Karpas-422 (cell line): ENCODE measurements at regions not wholly inside any gene's neighbourhood (a gene's known extent, or its start where the extent isn't known, plus 50 kb on each side); places are given as distances from the start of the nearest gene placed in this dataset.

Source experiments
- DNase-seq: peaks from one replicate; pipeline ENCODE4 v3.0.0-alpha.2; 2015
- H2AFZ ChIP-seq: fragments of 200-600 bp; sonication (generic); 2 replicates; pipeline ENCODE4 v1.6.1; 2014; ENCODE audit warnings: antibody characterized with exemption, low read length, mixed read lengths
- H3K27ac ChIP-seq: fragments of 200-600 bp; sonication (generic); 2 replicates; pipeline ENCODE4 v1.5.1; 2014; ENCODE audit warnings: mild to moderate bottlenecking, low read length, moderate library complexity
- H3K27me3 ChIP-seq: fragments of 200-600 bp; sonication (generic); 2 replicates; pipeline ENCODE4 v1.6.1; 2014; ENCODE audit warnings: low read length, mixed read lengths
- H3K36me3 ChIP-seq: fragments of 200-600 bp; sonication (generic); 2 replicates; pipeline ENCODE4 v1.6.1; 2014; ENCODE audit warnings: low read length, mixed read lengths; ENCODE audit not compliant: insufficient read depth
- H3K4me1 ChIP-seq: fragments of 200-600 bp; sonication (generic); 2 replicates; pipeline ENCODE4 v1.6.1; 2014; ENCODE audit warnings: mild to moderate bottlenecking, low read length, mixed read lengths
- H3K4me2 ChIP-seq: fragments of 200-600 bp; sonication (generic); 2 replicates; pipeline ENCODE4 v1.6.1; 2014; ENCODE audit warnings: low read length, low read depth, mild to moderate bottlenecking; ENCODE audit not compliant: poor library complexity, severe bottlenecking
- H3K4me3 ChIP-seq: fragments of 200-600 bp; sonication (generic); 2 replicates; pipeline ENCODE4 v1.5.1; 2014; ENCODE audit warnings: mild to moderate bottlenecking, antibody characterized with exemption, low read length, mixed read lengths
- H3K79me2 ChIP-seq: fragments of 200-600 bp; sonication (generic); 2 replicates; pipeline ENCODE4 v1.6.1; 2014; ENCODE audit warnings: mild to moderate bottlenecking, low read length, mixed read lengths
- H3K9ac ChIP-seq: fragments of 200-600 bp; sonication (generic); 2 replicates; pipeline ENCODE4 v1.6.0; 2014; ENCODE audit warnings: low read length
- H3K9me2 ChIP-seq: fragments of 200-600 bp; sonication (generic), shearing (Covaris generic); replicated peaks from 2 replicates; pipeline ENCODE4 v1.6.0; 2014; ENCODE audit warnings: mild to moderate bottlenecking, low read length, moderate library complexity; ENCODE audit not compliant: insufficient read depth
- H3K9me3 ChIP-seq: fragments of 300-700, 200-600 bp; sonication (generic); 2 replicates; pipeline ENCODE4 v1.6.1; 2014; ENCODE audit warnings: low read length, mixed read lengths
- H4K20me1 ChIP-seq: fragments of 200-600 bp; sonication (generic); 2 replicates; pipeline ENCODE4 v1.6.1; 2014; ENCODE audit warnings: mild to moderate bottlenecking, antibody characterized with exemption, low read length, low read depth; ENCODE audit not compliant: insufficient read depth

DNA sequence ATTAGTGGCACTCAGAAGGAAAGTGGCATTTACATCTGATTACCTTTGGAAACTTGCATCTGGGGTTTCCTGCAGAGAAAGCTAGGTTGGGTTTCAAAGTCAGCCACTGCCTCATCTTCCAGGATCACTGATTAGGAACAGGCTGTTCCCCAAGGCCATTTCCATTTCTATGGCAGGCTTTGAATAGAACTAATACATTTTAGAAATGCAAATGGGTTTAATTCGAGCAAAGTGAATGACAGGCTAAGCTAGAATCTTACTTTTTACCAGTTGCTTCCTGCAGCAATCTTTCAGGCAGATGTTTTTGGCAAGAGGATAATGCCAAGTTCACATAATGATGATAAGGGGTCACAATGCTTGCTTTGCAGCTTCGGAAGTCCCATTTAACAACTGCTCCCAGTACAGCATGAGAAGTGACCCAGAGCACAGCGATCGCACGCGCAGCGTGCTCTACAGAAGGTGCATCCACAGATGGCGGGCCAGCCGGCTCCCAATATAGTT is 336.7 kb downstream of the LPIN1 start:
- Histone ChIP-seq H3K79me2 (no peaks in the 10 kb centered on the region), H3K4me3 (peak overlapping the region; percentile 44; the same call in 1 of the 2 replicates), H2AFZ (no peak overlapping the region), H3K4me2 (peak overlapping the region; percentile 71), H3K4me1 (peaks cover 75% of the 10 kb centered on the region), H3K36me3 (no peaks in the 10 kb centered on the region), H3K9ac (peak overlapping the region; percentile 65), H4K20me1 (no peaks in the 10 kb centered on the region), H3K27me3 (no peaks in the 10 kb centered on the region), H3K9me3 (no peaks in the 10 kb centered on the region), H3K27ac (peak overlapping the region; percentile 95), H3K9me2 (no peaks in the 10 kb centered on the region)
- DNase-seq: peak; percentile 92

DNA sequence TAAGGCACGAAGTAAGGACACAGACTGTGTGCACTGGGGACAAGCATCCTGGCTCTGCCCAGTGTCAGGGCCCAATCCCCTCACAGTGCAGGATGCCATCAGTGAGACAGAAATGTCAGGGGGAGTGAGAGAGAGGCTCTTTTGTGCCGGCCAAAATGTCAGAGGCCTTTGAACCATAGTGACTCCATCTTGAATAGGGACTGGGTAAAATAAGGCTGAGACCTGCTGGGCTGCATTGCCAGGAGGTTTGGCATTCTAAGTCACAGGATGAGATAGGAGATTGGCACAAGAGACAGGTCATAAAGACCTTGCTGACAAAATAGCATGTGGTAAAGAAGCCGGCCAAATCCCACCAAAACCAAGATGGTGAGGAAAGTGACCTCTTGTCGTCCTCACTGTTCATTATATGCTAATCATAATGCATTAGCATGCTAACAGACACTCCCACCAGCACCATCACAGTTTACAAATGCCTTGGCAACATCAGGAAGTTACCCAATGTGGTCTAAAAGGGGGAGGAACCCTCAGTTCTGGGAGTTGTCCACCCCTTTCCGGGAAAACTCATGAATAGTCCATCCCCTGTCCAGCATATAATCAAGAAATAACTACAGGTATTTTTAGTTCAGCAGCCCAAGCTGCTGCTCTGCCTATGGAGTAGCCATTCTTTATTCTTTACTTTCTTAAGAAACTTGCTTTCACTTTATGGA is 337.4 kb downstream of the LPIN1 start:
- Histone ChIP-seq H4K20me1 (no peaks in the 10 kb centered on the region), H3K36me3 (no peaks in the 10 kb centered on the region), H2AFZ (no peak overlapping the region)

DNA sequence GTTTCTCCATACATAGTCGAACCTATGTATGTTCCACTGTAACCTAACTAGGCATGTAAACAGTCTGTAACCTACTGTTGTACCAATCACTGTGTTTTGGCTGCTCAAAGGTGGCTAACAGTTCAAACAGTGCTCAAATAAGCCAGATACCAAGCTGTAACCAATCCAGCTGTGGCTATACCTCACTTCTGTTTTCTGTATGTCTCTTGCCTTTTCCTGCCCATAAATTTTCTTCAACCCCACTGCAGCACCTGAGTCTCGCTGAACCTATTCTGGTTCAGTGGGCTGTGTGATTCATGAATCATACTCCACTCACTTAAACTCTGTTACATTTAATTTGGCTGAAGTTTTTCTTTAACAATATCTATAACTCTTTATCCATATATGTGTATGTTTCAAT is 340.7 kb downstream of the LPIN1 start:
- Histone ChIP-seq H4K20me1 (no peaks in the 10 kb centered on the region), H3K9ac (peak overlapping the region; percentile 35), H3K4me1 (peaks cover 91% of the 10 kb centered on the region), H3K79me2 (no peaks in the 10 kb centered on the region), H3K9me3 (no peaks in the 10 kb centered on the region), H3K4me3 (no peak overlapping the region), H3K4me2 (peak overlapping the region; percentile 47), H3K9me2 (no peaks in the 10 kb centered on the region), H3K27me3 (no peaks in the 10 kb centered on the region), H2AFZ (no peak overlapping the region), H3K27ac (peak overlapping the region; percentile 95), H3K36me3 (no peaks in the 10 kb centered on the region)
- DNase-seq: peak; percentile 76

More for the DNA sequence above, 337.4 kb downstream of the LPIN1 start:
- Histone ChIP-seq H3K9me2 (no peaks in the 10 kb centered on the region), H3K27ac (peak overlapping the region; percentile 95), H3K4me3 (peak overlapping the region; percentile 44; the same call in 1 of the 2 replicates), H3K9ac (peak overlapping the region; percentile 65), H3K4me2 (peak overlapping the region; percentile 71), H3K27me3 (no peaks in the 10 kb centered on the region), H3K4me1 (peaks cover 78% of the 10 kb centered on the region), H3K79me2 (no peaks in the 10 kb centered on the region), H3K9me3 (no peaks in the 10 kb centered on the region)
- DNase-seq: no peak

DNA sequence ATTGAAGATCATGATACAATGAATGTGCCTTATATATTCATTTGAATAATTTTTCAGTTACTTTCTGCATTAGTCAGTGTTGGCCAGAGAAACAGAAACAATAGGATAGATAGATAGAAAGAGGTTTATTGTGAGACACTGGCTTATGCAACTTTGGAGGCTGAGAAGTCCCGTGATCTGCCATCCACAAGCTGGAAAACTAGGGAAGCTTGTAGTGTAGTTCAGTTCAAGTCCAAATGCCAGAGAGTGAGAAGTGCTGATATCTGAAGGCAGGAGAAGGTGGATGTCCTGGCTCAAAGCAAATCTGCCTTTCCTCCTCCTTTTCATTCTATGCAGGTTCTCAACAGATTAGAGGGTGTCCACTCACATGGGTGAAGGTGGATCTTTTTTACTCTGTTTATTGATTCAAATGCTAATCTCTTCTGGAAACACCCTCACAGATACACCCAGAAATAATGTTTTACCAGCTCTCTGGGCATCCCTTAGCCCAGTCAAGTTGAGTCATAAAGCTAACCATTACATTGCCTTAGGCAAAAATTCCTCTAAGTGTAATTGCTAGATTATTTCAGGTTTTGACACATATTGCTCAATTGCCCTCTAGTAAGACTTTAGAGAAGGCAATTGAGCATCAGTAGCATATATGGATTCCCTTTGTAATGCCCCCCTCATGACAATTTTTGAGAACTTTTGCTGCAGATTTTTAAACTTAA is 341.4 kb downstream of the LPIN1 start:
- no peaks in the 10 kb centered on the region for H3K9me3 ChIP-seq

DNA sequence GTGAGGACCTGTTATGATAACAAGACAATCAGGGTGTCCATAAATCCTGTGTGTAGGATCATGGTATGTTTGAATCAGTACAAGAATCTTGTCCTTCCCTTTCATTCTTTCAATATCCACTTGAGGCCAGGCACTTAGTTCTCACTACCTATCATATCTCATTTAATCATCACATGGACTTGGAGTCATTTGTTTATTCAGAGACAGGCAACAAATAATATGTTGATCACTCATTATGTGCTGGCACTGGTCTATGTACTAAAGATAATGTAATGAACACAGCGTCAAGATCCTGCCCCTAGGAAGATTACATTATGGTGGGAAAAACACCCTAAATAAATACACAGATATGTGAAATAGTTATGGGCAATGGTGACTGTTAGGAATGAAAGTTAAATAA is 342.6 kb downstream of the LPIN1 start:
- Histone ChIP-seq H3K9ac (no peak overlapping the region; the same call in 1 of the 2 replicates), H3K36me3 (no peaks in the 10 kb centered on the region), H3K4me3 (no peak overlapping the region), H3K27me3 (no peaks in the 10 kb centered on the region), H2AFZ (no peak overlapping the region), H3K9me3 (no peaks in the 10 kb centered on the region), H4K20me1 (no peaks in the 10 kb centered on the region), H3K79me2 (no peaks in the 10 kb centered on the region), H3K9me2 (no peaks in the 10 kb centered on the region), H3K4me1 (peaks cover 83% of the 10 kb centered on the region), H3K27ac (peak overlapping the region; percentile 95), H3K4me2 (no peak overlapping the region)
- no peak for DNase-seq

More for the DNA sequence above, 341.4 kb downstream of the LPIN1 start:
- no peaks in the 10 kb centered on the region for H4K20me1 ChIP-seq
- H3K36me3 ChIP-seq: no peaks in the 10 kb centered on the region
- no peaks in the 10 kb centered on the region for H3K27me3 ChIP-seq
- H3K4me1 ChIP-seq: peaks cover 85% of the 10 kb centered on the region
- no peaks in the 10 kb centered on the region for H3K9me2 ChIP-seq
- peak overlapping the region; percentile 47 for H3K4me2 ChIP-seq
- no peak for DNase-seq
- H3K79me2 ChIP-seq: no peaks in the 10 kb centered on the region
- H2AFZ ChIP-seq: peak overlapping the region; percentile 93
- H3K27ac ChIP-seq: peak overlapping the region; percentile 95
- peak overlapping the region; percentile 62 for H3K9ac ChIP-seq
- H3K4me3 ChIP-seq: no peak overlapping the region

DNA sequence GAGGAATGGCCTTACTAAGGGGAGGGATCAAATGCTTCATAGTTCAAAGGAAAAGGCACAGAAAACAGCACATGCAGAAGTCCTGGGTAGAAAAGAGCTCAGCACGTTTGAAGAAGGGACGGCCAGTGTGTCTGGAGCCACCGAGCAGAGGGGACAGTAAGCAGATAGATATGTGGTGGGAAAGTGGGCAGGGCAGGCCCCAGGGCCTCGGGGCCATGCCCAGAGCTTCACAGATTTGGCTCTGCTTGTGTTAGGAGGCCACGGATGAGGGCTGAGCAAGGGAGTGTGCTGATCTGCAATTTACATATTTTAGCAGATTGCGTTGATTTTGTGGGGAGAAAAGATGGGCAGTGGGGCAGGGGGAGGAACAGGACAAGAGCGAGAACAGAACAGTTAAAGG is 343.1 kb downstream of the LPIN1 start:
- no peak overlapping the region for H2AFZ ChIP-seq
- H3K9ac ChIP-seq: no peak overlapping the region; the same call in 1 of the 2 replicates
- no peak overlapping the region for H3K4me3 ChIP-seq
- H3K27me3 ChIP-seq: no peaks in the 10 kb centered on the region
- no peaks in the 10 kb centered on the region for H3K9me2 ChIP-seq
- no peak overlapping the region for H3K4me2 ChIP-seq
- H3K4me1 ChIP-seq: peaks cover 83% of the 10 kb centered on the region
- no peaks in the 10 kb centered on the region for H4K20me1 ChIP-seq
- H3K27ac ChIP-seq: peak overlapping the region; percentile 95
- DNase-seq: no peak
- H3K36me3 ChIP-seq: no peaks in the 10 kb centered on the region
- H3K9me3 ChIP-seq: no peaks in the 10 kb centered on the region
- no peaks in the 10 kb centered on the region for H3K79me2 ChIP-seq

DNA sequence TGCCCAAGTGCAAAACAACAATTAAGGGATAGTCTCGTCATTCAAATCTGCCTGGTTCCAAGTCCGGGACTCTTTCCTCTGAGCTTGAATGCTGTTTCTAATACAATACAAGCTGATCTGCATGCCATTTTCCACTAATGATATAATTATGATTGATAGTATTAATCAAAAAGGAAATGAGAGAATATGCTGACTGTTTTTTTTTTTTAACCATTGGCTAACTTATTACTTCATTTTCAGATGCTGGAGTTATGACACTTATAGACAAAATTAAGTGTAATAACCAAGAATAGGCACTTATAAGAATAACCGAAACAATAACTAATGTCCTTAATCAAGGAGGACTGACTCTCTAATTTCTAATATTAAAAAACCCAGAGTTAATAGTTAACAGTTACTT is 343.6 kb downstream of the LPIN1 start:
- Histone ChIP-seq H3K4me2 (no peak overlapping the region), H3K79me2 (no peaks in the 10 kb centered on the region), H3K36me3 (no peaks in the 10 kb centered on the region), H3K9ac (peak overlapping the region; percentile 23; the same call in 1 of the 2 replicates), H3K27ac (peak overlapping the region; percentile 95), H3K4me1 (peaks cover 86% of the 10 kb centered on the region), H3K9me2 (no peaks in the 10 kb centered on the region), H4K20me1 (no peaks in the 10 kb centered on the region), H3K9me3 (no peaks in the 10 kb centered on the region), H3K27me3 (no peaks in the 10 kb centered on the region), H2AFZ (no peak overlapping the region; the same call in 1 of the 2 replicates), H3K4me3 (no peak overlapping the region)
- no peak for DNase-seq

DNA sequence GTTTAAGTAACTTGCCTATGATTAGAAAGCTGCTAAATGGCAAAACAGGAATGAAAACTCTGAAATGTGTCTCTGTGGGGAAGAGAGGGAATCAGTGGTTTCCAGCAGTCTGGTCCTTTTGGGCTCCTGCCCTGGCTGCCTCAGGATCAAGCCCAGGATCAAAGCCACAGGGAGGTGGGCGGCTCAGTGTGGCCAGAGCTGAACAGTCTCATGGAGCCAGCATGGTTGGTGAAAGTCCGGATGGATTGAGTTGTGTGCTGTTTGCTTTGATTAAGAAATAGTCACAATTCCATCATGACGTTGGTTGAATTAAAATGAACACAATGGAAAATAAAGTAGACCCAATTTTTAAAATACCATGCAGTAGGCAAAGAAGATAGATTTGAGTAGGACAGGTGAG is 344.2 kb downstream of the LPIN1 start:
- DNase-seq: no peak
- H3K27ac ChIP-seq: peak overlapping the region; percentile 95
- peaks cover 89% of the 10 kb centered on the region for H3K4me1 ChIP-seq
- H3K36me3 ChIP-seq: no peaks in the 10 kb centered on the region
- 0 out of 2 replicates have a peak overlapping the region, but pooled peaks have one; percentile 4 for H2AFZ ChIP-seq
- H3K79me2 ChIP-seq: no peaks in the 10 kb centered on the region
- H4K20me1 ChIP-seq: no peaks in the 10 kb centered on the region
- no peak overlapping the region for H3K4me2 ChIP-seq
- no peaks in the 10 kb centered on the region for H3K9me3 ChIP-seq
- peak overlapping the region; percentile 23; the same call in 1 of the 2 replicates for H3K9ac ChIP-seq
- no peaks in the 10 kb centered on the region for H3K9me2 ChIP-seq
- H3K27me3 ChIP-seq: no peaks in the 10 kb centered on the region
- no peak overlapping the region for H3K4me3 ChIP-seq
